Putamen (tissue), 1 donor: ENCODE measurements at regions not wholly inside any gene's neighbourhood (a gene's known extent, or its start where the extent isn't known, plus 50 kb on each side); places are given as distances from the start of the nearest gene placed in this dataset.

Source experiments
- DNase-seq: peaks from one replicate; pipeline ENCODE4 v3.0.0-alpha.2; 2016; ENCODE audit warnings: low spot score

DNA sequence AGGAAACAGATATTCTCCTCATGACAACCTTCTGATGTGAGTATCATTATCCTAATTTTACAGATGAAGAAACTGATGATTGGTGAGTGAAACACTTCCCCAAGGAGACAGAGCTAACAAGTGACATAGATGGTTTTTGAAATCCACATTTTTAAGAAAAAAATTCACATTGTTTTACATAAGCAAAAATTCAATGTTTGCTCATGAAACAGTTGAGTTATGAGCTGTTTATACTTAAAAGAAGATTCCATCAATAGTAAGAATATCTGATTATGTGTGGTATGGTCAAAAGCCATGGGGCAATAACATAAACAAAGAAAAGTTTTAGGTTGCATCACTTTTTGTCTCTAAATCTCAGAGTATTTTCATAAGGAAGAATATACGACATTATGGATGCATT is 167.9 kb upstream of the PAPPA start:
- DNase-seq, result no peak

- DNase-seq, result no peak
Observed at GRCh38 chr9:115986508-115986907, 167.1 kb upstream of the PAPPA start.

DNA sequence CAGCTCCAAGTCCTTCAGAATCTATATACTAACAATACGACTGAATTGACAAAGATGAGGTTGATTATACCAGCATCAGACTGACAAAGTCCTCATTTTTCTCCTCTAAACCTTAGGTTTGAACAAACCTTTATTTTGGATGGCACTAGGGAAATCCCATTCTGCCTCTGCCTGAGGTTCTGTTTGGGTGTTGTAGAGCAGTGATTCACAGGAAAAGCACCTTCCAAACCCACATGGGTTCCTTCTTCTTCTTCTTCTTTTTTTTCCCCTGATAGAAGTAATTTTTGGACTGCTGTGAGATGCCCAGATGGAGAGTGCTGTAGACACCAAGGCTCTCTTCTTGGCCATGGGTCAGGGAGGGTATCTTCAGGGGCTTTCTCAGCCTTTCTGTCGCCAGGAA is 164.9 kb upstream of the PAPPA start:
- no peak for DNase-seq

GRCh38 chr9:115989831-115990230 is 163.8 kb upstream of the PAPPA start:
- no peak for DNase-seq

DNA sequence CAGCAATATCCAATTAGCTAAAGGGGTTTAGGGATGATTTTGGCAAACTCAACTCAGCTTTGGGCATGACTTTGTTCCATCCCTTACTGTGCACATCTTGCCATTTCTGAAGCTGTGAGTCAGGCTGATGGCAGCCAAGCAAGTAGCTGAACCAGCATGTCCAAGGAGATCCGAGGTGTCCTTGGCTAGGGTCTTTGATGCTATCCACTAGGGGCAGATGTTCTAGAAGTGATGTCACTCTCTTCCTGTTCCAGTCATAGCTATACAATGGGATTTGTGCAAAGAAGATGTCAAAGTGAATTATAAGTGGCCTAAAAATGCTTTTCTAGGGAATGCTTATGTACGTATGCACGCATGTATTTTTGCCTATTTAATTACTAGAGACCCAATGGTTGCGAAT is 160.8 kb upstream of the PAPPA start:
- DNase-seq, result no peak

DNA sequence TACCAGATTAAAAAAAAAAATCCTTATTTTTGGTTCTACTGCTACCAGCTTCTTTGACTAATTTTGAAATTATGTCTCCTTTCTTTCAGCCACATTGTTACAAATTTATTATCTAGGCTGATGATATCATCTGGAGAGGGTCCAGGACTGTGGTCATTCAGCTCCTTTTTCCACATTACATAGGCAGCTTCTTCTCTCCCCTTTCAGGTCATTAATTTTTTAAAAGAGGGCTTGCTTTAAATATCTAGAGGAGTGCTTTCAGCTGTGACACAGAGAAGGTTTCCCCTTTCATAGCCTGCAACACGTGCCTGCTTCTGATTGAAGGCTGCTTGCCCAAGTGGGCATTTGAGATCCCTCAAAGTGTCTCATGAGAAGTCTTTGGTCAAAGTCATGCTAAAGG is 155.7 kb upstream of the PAPPA start:
- no peak for DNase-seq

DNA sequence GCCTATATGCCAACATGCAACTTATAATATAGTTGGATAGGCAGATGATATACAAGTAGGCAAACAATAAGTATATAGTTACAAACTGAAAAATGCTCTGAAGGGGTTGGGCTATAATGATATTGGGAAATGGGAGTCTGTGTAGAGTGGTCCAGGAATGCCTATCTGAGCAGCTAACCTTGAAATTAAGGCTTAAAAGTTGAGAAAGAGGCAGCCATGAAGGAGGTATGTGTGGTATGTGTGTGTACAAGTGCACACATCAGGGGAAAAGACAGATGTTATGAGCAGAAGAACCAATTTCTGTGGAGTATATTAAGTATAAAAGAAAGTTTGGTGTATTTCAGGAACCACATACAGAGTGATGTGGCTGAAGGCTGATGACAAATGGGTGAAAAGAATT is 154.9 kb upstream of the PAPPA start:
- no peak for DNase-seq

DNA sequence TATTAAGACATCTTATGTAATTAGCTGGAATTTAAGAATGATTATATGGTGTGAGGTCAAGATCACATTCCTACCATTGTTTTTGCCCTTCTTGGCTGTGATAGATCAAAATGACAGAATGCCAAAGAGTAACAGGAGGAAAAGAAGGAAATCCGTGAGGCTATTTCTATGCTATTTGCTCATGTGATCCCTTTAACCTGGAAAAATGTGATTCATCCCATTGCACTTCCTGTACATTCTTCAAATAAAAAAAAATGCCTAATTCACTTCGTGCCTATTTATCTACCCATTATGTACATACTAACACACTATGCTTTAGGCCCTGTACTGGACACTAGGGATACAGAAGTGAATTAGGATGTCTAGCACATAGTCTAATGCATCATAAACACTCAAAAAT is 154.1 kb upstream of the PAPPA start:
- no peak for DNase-seq

- DNase-seq, result no peak
Observed at GRCh38 chr9:116000748-116001329, 152.8 kb upstream of the PAPPA start.

- no peak for DNase-seq
Observed at GRCh38 chr9:116002181-116002580, 151.4 kb upstream of the PAPPA start.

DNA sequence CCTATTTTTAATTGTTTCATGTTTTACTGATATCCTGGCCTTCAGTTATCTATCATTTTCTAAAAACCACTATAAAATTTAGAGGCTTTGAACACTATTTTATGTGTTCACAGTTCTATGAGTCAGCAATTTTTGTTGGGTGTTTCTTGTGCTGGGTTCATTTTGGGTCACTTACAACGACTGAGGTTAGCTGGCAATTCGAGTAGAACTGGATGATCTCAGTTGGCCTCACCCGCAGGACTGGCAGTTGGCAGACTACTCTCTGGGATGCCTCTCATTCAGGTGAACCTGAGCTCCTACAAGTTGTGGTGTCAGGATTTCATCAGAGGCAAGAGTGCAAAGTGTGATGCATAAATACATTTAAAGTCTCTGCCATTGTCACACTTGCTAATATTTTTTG is 151.0 kb upstream of the PAPPA start:
- no peak for DNase-seq

- no peak for DNase-seq
Observed at GRCh38 chr9:116003397-116003796, 150.2 kb upstream of the PAPPA start.

GRCh38 chr9:116005205-116005604 is 148.4 kb upstream of the PAPPA start:
- DNase-seq, result no peak

GRCh38 chr9:116007824-116008223 is 145.8 kb upstream of the PAPPA start:
- no peak for DNase-seq

- no peak for DNase-seq
Observed at GRCh38 chr9:116008278-116008677, 145.3 kb upstream of the PAPPA start.

DNA sequence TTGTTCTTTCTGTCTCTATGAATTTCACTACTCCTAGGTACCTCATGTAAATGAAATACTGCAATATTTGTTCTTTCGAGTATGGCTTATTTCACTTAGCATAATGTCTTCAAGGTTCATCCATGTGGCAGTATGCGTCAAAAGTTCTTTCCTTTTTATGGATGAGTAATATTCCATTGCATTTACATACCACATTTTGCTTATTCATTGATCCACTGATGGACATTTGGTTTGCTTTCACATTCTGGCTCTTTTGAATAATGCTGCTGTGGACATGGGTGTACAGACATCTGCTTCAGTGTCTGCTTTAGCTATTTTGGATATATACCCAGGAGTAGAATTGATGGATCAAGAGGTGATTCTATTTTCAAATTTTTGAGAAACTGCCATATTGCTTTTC is 144.2 kb upstream of the PAPPA start:
- DNase-seq, result no peak

DNA sequence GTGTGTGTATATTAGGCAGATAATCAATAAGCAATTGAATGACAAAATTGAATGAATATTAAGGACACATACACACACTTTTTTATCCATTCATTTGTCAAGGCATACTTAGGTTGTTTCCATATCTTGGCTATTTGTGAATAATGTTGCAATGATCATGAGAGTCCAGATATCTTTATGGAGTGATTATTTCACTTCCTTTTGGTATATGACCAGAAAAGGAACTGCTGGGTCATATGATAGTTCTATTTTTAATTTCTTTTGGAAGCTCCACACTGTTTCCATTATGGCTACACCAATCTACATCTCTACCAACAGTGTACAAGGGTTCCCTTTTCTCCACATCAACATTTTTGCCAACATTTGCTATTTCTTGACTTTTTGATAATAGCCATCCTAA is 137.7 kb upstream of the PAPPA start:
- DNase-seq, result no peak

- no peak for DNase-seq
Observed at GRCh38 chr9:116020146-116020545, 133.4 kb upstream of the PAPPA start.

DNA sequence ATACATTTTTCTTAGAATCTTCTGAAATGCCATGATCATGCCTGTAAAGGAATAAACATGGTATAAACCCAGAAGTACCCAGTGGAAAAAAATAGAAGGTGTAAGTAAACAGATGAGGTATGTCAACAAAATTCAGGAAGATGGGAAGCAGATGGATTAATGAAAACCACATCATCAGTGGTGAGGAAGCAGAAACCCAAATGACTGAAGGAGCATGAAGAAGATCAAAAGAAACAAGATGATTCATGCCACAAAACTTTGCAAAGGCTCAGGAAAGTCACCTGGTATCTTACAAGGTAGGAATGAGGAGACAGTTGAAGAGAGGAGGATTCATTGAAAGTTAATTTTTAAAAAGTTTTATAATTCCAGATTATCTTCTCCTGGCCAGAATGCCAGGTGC is 132.8 kb upstream of the PAPPA start:
- no peak for DNase-seq

DNA sequence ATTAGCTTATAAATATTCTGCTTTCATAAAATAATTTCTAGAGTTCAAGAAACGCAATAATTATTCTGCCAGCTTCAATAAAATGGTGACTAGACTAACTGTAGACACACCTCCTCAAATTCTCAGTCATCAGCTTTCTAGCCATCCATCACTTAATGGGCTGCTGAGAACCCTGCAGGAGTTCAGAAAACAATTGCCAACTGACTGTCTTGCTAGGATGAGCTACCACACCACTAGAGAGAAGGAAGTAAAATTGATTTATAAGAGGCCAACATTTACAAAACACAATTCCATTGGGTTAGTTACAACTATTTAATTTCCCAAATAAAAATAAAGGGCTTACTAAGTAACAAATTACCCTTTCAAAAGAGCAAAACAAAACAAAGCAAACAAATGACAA is 126.5 kb upstream of the PAPPA start:
- DNase-seq, result no peak

- DNase-seq, result no peak
Observed at GRCh38 chr9:116027511-116027910, 126.1 kb upstream of the PAPPA start.

DNA sequence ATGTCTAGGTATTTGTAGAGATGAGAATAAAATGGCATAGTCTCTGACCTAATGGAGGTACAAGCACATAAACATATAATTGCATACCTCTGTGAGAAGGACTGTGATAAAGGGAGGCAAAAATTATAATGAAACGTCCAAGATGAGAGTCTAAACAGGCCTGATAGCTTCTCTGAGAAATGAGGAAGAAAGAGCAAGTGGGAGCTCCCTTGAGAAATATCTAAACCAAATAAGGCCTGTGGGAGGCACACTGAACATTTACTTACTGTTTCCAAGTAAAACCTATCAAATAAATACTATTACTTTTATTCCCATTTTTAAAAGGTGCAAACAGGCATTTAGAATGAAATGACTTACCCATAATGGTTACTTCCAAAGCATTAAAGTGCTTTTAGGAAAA is 125.6 kb upstream of the PAPPA start:
- DNase-seq, result no peak

DNA sequence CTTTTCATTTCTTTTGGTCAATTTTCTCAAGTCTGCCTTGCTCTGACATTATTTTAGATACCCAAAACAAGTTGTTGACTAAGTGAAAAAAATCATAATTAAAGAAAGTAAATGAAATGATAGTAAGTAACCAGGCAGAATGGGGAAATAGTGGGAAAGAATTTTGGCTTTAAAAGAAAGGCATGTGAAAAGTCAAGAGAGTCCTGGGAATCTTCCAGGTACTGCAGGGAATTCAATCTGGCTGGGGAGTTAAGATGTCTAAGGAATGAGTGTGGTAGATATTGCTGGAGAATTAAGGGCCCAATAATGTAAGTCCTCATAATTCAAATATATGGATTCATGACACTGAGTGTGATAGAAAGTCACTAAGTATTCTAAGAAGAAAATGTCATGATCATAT is 123.1 kb upstream of the PAPPA start:
- no peak for DNase-seq

- no peak for DNase-seq
Observed at GRCh38 chr9:116032683-116033440, 120.7 kb upstream of the PAPPA start.
